ENCODE measurements at regions not wholly inside any gene's neighbourhood (a gene's known extent, or its start where the extent isn't known, plus 50 kb on each side); places are given as distances from the start of the nearest gene placed in this dataset.

DNA sequence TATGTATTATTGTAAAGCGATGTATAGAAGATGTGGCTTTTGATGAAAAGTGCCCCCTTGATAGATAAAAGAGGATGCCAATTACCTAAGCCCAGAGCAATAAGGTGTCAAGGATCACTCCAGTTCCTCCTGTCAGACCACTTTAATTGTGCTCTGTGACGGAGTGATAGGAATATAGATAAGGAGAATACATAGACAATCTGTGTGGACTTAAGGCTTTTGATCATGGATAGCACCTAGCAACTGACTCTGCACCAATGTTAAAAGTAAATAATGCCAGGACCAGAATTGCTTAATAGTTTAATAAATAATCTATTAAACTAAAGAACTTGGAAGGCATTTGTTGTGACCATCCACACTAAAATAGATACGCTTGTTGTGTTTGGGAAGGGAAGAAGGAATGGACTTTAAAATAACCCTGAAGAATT is 390.7 kb upstream of the ARGLU1 start:
- Histone ChIP-seq H3K4me1 (ENCODE audit: control insufficient read depth, insufficient read depth, low read length) (no peaks in the 10 kb centered on the region), H3K36me3 (ENCODE audit: control insufficient read depth in 2 of 2, insufficient read depth in 2 of 2, low read length in 2 of 2) (no peaks in the 10 kb centered on the region), H3K9ac (ENCODE audit: low read length in 2 of 2) (no peak overlapping the region), H3K9me3 (ENCODE audit: control insufficient read depth in 2 of 2, low read length in 2 of 2) (peaks cover 3 to 5% of the 10 kb centered on the region in 2 donors), H3K4me3 (ENCODE audit: low read length in 2 of 2) (no peak overlapping the region), H3K27ac (ENCODE audit: low read length) (no peak overlapping the region), H3K27me3 (ENCODE audit: control insufficient read depth in 1 of 2, insufficient read depth in 2 of 2, low read length in 2 of 2) (no peaks in the 10 kb centered on the region)

DNA sequence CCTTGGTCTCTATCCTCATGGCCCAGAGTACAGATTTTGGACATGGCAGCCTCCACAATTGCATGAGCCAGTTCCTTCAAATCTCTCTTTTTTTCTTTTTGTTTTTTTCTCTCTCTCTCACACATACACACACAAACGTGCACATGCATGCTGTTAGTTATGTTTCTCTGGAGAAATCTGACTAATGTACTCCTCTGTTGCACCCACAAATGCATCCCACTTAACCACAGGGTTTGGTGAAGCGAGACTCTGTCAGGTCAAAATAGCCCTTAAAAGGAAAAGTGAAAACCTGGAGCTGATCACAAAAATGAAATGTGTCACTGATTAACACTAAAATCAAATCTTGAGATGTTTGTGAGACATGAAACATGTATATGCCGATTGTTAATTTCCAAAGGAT is 374.6 kb upstream of the ARGLU1 start:
- H3K4me1 ChIP-seq (ENCODE audit: control insufficient read depth, insufficient read depth, low read length): no peaks in the 10 kb centered on the region
- H3K27me3 ChIP-seq (ENCODE audit: control insufficient read depth in 1 of 2, insufficient read depth in 2 of 2, low read length in 2 of 2): no peaks in the 10 kb centered on the region
- H3K9ac ChIP-seq (ENCODE audit: low read length in 2 of 2): no peak overlapping the region
- no peak overlapping the region for H3K4me3 ChIP-seq (ENCODE audit: low read length in 2 of 2)
- no peaks in the 10 kb centered on the region for H3K9me3 ChIP-seq (ENCODE audit: control insufficient read depth in 2 of 2, low read length in 2 of 2)
- no peak overlapping the region for H3K27ac ChIP-seq (ENCODE audit: low read length)
- no peaks in the 10 kb centered on the region for H3K36me3 ChIP-seq (ENCODE audit: control insufficient read depth in 2 of 2, insufficient read depth in 2 of 2, low read length in 2 of 2)

DNA sequence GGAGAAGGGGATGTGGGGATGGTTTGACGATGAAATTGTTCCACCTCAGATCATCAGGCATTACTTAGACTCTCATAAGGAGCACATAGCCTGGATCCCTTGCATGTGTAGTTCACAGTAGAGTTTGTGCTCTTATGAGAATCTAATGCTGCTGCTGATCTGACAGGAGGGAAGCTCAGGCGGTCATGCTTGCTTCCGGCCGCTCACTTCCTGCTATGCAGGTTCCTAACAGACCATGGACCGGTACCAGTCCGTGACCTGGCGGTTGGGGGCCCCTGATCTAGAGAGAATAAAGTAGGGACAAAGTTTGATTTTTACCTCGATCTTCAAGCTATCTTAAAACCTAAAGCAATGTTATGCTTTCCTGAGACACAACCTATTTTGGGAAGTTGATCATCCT is 373.8 kb upstream of the ARGLU1 start:
- Histone ChIP-seq H3K4me1 (ENCODE audit: control insufficient read depth, insufficient read depth, low read length) (no peaks in the 10 kb centered on the region), H3K9me3 (ENCODE audit: control insufficient read depth in 2 of 2, low read length in 2 of 2) (no peaks in the 10 kb centered on the region), H3K27ac (ENCODE audit: low read length) (no peak overlapping the region), H3K27me3 (ENCODE audit: control insufficient read depth in 1 of 2, insufficient read depth in 2 of 2, low read length in 2 of 2) (no peaks in the 10 kb centered on the region), H3K36me3 (ENCODE audit: control insufficient read depth in 2 of 2, insufficient read depth in 2 of 2, low read length in 2 of 2) (no peaks in the 10 kb centered on the region), H3K9ac (ENCODE audit: low read length in 2 of 2) (no peak overlapping the region), H3K4me3 (ENCODE audit: low read length in 2 of 2) (no peak overlapping the region)

DNA sequence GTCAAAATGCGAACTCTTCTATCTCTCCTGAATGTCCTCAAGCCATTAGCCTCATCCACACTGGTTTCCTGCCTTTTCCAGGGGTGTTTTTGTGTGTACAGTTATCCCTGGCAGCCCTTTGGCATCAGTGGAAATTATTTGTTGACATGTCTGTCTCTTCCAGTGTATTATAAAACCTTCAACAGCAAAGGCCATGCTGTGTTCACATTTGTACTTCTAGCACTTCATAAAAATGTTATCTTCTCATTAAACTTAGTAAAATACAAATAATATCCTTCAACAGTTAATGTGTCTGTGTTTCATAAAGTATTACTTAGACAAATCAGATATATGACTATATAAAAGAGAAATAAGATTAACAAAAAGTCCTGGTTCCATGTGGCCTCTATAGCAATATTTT is 359.5 kb upstream of the ARGLU1 start:
- Histone ChIP-seq H3K4me1 (ENCODE audit: control insufficient read depth, insufficient read depth, low read length) (no peaks in the 10 kb centered on the region), H3K9ac (ENCODE audit: low read length in 2 of 2) (no peak overlapping the region), H3K36me3 (ENCODE audit: control insufficient read depth in 2 of 2, insufficient read depth in 2 of 2, low read length in 2 of 2) (no peaks in the 10 kb centered on the region), H3K4me3 (ENCODE audit: low read length in 2 of 2) (no peak overlapping the region), H3K27me3 (ENCODE audit: control insufficient read depth in 1 of 2, insufficient read depth in 2 of 2, low read length in 2 of 2) (no peaks in the 10 kb centered on the region), H3K9me3 (ENCODE audit: control insufficient read depth in 2 of 2, low read length in 2 of 2) (no peaks in the 10 kb centered on the region), H3K27ac (ENCODE audit: low read length) (no peak overlapping the region)

DNA sequence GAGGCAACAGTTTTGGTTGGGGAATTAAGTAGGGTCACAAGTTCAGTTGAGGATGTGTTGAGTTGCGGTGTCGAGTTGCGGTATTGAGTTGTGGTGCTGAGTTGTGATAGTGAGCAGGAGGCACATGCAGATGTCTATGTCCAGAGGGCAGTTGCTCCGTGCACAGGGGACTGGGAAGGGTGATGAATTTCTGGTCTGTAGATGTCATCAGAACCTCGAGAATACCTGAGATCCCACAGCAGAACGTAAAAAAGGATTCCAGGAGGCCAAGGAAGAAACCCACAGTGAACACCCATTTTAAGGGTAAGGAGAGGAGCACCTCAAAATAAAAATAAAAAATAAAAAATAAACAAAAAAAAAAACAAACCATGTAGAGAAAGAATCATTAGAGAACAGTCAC is 354.4 kb upstream of the ARGLU1 start:
- no peaks in the 10 kb centered on the region for H3K9me3 ChIP-seq (ENCODE audit: control insufficient read depth in 2 of 2, low read length in 2 of 2)
- H3K4me3 ChIP-seq (ENCODE audit: low read length in 2 of 2): no peak overlapping the region
- no peak overlapping the region for H3K9ac ChIP-seq (ENCODE audit: low read length in 2 of 2)
- no peaks in the 10 kb centered on the region for H3K27me3 ChIP-seq (ENCODE audit: control insufficient read depth in 1 of 2, insufficient read depth in 2 of 2, low read length in 2 of 2)
- H3K36me3 ChIP-seq (ENCODE audit: control insufficient read depth in 2 of 2, insufficient read depth in 2 of 2, low read length in 2 of 2): no peaks in the 10 kb centered on the region
- H3K4me1 ChIP-seq (ENCODE audit: control insufficient read depth, insufficient read depth, low read length): peaks cover 2% of the 10 kb centered on the region
- no peak overlapping the region for H3K27ac ChIP-seq (ENCODE audit: low read length)

DNA sequence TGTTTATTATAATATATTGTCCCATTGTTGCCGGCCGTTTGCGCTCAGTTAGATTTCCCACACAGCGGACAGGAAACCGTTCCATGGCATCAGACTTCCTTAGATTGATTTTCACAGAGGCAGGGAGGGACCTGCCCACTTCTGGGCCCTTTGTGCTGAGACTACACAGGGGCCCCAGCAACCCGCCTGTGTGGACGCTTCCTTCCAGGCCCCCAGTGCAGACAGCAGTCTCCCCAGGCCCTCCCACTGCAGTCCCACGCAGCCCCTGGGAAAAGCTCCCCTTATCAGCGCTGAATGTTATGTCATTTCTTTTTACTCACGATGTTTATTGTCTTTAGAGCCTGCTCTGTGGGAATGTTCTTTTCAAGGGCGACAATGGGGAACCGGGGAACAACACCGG is 351.7 kb upstream of the ARGLU1 start:
- H3K27ac ChIP-seq (ENCODE audit: low read length): no peak overlapping the region
- H3K9me3 ChIP-seq (ENCODE audit: control insufficient read depth in 2 of 2, low read length in 2 of 2): no peaks in the 10 kb centered on the region
- no peak overlapping the region for H3K9ac ChIP-seq (ENCODE audit: low read length in 2 of 2)
- no peaks in the 10 kb centered on the region for H3K36me3 ChIP-seq (ENCODE audit: control insufficient read depth in 2 of 2, insufficient read depth in 2 of 2, low read length in 2 of 2)
- peaks cover 2% of the 10 kb centered on the region for H3K4me1 ChIP-seq (ENCODE audit: control insufficient read depth, insufficient read depth, low read length)
- H3K27me3 ChIP-seq (ENCODE audit: control insufficient read depth in 1 of 2, insufficient read depth in 2 of 2, low read length in 2 of 2): no peaks in the 10 kb centered on the region
- H3K4me3 ChIP-seq (ENCODE audit: low read length in 2 of 2): no peak overlapping the region

DNA sequence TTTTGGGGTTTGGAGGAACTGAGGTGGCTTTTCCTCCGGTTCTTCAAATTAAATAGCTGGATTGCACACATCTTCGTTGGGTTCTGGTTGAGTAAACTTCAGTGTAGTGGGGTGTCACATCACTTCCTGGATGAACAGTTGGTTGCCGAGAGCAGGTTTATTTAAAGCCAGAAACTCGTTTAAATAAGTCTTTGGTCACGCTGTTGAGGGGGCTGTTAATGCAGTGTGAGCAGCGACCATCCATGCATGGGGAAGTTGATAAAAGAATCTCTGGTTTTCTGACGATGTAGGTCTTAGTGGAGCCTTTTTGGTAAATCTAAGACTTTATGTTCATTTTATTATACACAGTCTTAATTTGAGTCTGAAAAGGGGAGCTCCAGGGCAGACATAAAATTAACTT is 351.2 kb upstream of the ARGLU1 start:
- Histone ChIP-seq H3K36me3 (ENCODE audit: control insufficient read depth in 2 of 2, insufficient read depth in 2 of 2, low read length in 2 of 2) (no peaks in the 10 kb centered on the region), H3K27ac (ENCODE audit: low read length) (no peak overlapping the region), H3K4me1 (ENCODE audit: control insufficient read depth, insufficient read depth, low read length) (peaks cover 2% of the 10 kb centered on the region), H3K27me3 (ENCODE audit: control insufficient read depth in 1 of 2, insufficient read depth in 2 of 2, low read length in 2 of 2) (no peaks in the 10 kb centered on the region), H3K4me3 (ENCODE audit: low read length in 2 of 2) (no peak overlapping the region), H3K9ac (ENCODE audit: low read length in 2 of 2) (no peak overlapping the region), H3K9me3 (ENCODE audit: control insufficient read depth in 2 of 2, low read length in 2 of 2) (no peaks in the 10 kb centered on the region)

DNA sequence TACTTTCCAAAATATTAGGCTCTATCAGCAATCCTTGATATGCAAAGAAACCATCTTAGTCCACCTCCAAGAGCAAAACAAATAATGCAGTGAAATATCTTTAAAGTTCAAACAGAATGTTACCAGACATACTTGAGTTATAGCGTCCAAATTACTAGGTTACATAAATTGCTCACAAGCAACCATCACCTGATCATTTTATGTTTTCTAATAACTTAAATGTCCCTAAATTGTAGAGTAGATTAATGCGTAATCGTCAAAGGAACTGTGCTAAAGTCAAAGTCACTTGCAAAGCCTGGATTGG is 350.6 kb upstream of the ARGLU1 start:
- Histone ChIP-seq H3K4me1 (ENCODE audit: control insufficient read depth, insufficient read depth, low read length) (peaks cover 2% of the 10 kb centered on the region), H3K9me3 (ENCODE audit: control insufficient read depth in 2 of 2, low read length in 2 of 2) (no peaks in the 10 kb centered on the region), H3K4me3 (ENCODE audit: low read length in 2 of 2) (no peak overlapping the region), H3K27me3 (ENCODE audit: control insufficient read depth in 1 of 2, insufficient read depth in 2 of 2, low read length in 2 of 2) (no peaks in the 10 kb centered on the region), H3K27ac (ENCODE audit: low read length) (no peak overlapping the region), H3K36me3 (ENCODE audit: control insufficient read depth in 2 of 2, insufficient read depth in 2 of 2, low read length in 2 of 2) (no peaks in the 10 kb centered on the region), H3K9ac (ENCODE audit: low read length in 2 of 2) (no peak overlapping the region)

DNA sequence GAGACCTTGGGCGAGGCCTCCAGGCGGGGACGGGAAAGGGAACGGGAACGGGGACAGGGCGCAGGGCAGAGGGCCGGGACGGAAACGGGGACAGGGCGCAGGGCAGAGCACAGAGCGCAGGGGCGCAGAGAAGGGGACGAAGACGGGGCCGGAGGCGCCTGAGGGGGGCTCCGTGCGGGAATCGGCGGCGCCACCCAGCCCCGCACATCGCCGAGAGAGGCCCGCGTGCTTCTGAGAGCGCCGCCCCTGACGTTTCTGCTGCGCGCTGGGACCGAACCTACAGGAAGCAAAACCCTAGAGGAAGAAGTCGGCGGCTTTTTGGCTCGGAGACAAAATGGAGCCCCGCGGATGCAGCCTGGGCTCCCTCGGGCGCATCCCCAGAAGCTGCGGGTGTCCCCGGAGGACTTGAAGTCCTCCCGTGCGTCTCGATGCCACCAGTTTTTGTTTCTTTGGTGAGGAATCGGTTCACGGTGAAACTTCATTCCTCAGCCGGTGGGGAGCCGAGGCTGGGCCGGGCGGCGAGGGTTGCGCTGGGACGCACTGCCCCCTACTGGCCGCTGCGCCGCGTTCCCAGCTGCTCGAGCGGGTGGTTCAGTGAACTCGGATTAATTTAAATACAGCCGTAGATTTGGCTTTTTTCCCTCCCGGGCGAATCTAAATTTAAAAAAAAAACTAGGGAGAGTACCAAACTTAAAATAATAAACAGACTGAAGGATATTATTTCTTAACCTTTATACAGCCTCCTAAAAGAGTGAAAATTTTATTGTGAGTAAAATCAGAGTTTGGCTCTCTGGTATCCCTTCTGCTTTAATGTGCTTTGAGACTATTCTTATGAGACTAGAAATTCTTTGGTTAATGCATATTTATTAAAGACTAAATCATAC is 350.0 kb upstream of the ARGLU1 start:
- no peaks in the 10 kb centered on the region for H3K27me3 ChIP-seq (ENCODE audit: control insufficient read depth in 1 of 2, insufficient read depth in 2 of 2, low read length in 2 of 2)
- no peaks in the 10 kb centered on the region for H3K36me3 ChIP-seq (ENCODE audit: control insufficient read depth in 2 of 2, insufficient read depth in 2 of 2, low read length in 2 of 2)
- peaks cover 2% of the 10 kb centered on the region for H3K4me1 ChIP-seq (ENCODE audit: control insufficient read depth, insufficient read depth, low read length)
- H3K4me3 ChIP-seq (ENCODE audit: low read length in 2 of 2): peak overlapping the region; percentile 78 to 80
- H3K27ac ChIP-seq (ENCODE audit: low read length): peak overlapping the region; percentile 8
- peak overlapping the region; percentile 60 to 64 for H3K9ac ChIP-seq (ENCODE audit: low read length in 2 of 2)
- H3K9me3 ChIP-seq (ENCODE audit: control insufficient read depth in 2 of 2, low read length in 2 of 2): no peaks in the 10 kb centered on the region

DNA sequence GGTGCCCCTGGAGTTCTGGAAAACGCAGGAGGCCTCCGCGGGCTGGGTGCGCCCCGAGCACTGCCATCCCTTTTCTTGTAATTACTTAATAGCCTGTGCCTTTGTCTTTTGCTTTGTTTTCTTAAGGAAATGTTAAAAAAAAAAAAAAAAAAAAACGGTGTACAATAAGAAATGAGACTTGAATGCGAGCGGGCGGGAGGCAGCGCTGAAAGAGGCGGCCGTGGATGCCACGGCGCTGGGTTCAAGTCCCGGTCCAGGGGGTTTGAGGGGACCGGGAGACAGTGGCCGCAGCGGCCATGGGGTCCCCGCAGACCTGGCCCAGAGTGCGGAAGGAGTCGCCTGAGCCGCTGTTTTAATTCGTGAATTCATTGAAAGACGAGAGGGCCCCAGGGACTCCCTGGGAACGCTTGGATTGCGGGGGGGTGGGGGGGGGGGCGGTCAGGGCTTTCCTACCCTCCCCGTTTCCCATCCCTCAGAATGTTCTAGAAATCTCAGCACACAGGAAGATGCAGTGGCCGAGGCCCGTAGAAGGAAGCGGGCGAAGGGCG is 349.2 kb upstream of the ARGLU1 start:
- Histone ChIP-seq H3K27me3 (ENCODE audit: control insufficient read depth in 1 of 2, insufficient read depth in 2 of 2, low read length in 2 of 2) (no peaks in the 10 kb centered on the region), H3K9ac (ENCODE audit: low read length in 2 of 2) (no peak overlapping the region), H3K4me1 (ENCODE audit: control insufficient read depth, insufficient read depth, low read length) (peaks cover 2% of the 10 kb centered on the region), H3K36me3 (ENCODE audit: control insufficient read depth in 2 of 2, insufficient read depth in 2 of 2, low read length in 2 of 2) (no peaks in the 10 kb centered on the region), H3K4me3 (ENCODE audit: low read length in 2 of 2) (no peak overlapping the region), H3K9me3 (ENCODE audit: control insufficient read depth in 2 of 2, low read length in 2 of 2) (no peaks in the 10 kb centered on the region), H3K27ac (ENCODE audit: low read length) (no peak overlapping the region)

DNA sequence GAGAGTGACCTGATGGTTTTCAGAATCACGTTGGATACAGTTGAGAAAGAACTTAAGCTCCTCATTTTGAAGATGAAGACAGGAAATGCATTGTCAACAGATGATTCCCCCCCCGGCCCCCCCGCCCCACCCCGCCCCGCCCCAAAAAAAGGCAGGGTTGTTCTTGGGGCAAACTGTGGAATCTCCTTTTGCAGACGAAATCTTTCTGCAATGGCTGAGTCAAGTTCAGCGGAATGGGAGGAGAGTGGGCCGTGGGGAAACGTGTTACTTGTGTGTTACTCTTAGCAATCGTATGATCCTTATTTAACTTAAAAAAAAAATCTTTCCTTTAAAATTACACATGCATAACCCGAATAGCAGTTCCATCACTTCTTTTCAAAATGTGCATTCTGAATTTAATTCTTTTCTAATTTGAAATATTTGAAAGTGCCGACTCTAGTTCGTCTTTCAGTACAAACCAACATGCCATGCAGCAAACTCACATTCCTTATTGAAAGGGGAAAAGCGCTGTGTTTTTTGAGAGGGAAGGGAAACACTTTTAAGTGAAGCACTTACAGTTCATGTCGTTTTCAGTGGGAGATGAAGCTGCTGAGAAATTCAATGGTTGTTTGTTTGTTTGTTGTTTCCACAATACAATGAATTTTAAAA is 348.5 kb upstream of the ARGLU1 start:
- H3K4me1 ChIP-seq (ENCODE audit: control insufficient read depth, insufficient read depth, low read length): peaks cover 2% of the 10 kb centered on the region
- H3K36me3 ChIP-seq (ENCODE audit: control insufficient read depth in 2 of 2, insufficient read depth in 2 of 2, low read length in 2 of 2): no peaks in the 10 kb centered on the region
- no peak overlapping the region for H3K27ac ChIP-seq (ENCODE audit: low read length)
- no peak overlapping the region for H3K9ac ChIP-seq (ENCODE audit: low read length in 2 of 2)
- H3K4me3 ChIP-seq (ENCODE audit: low read length in 2 of 2): no peak overlapping the region
- H3K9me3 ChIP-seq (ENCODE audit: control insufficient read depth in 2 of 2, low read length in 2 of 2): no peaks in the 10 kb centered on the region
- H3K27me3 ChIP-seq (ENCODE audit: control insufficient read depth in 1 of 2, insufficient read depth in 2 of 2, low read length in 2 of 2): no peaks in the 10 kb centered on the region
